HepG2 (cell line): ENCODE measurements at regions not wholly inside any gene's neighbourhood (a gene's known extent, or its start where the extent isn't known, plus 50 kb on each side); places are given as distances from the start of the nearest gene placed in this dataset.

ENCODE experiments used
- CEBPG ChIP-seq: IDR thresholded peaks from 2 replicates; pipeline ENCODE4 v1.6.1; 2016
- CTCF ChIP-seq: sonication (generic); formaldehyde crosslinking; IDR thresholded peaks from 2 replicates; pipeline ENCODE4 v1.5.0; 2020; ENCODE audit warnings: mild to moderate bottlenecking, missing genetic modification reagents, moderate library complexity
- FLYWCH1 ChIP-seq: sonication (generic); formaldehyde crosslinking; IDR thresholded peaks from 2 replicates; pipeline ENCODE4 v1.8.1; 2023; ENCODE audit warnings: mild to moderate bottlenecking, missing genetic modification reagents
- GMEB1 ChIP-seq: sonication (generic); formaldehyde crosslinking; IDR thresholded peaks from 2 replicates; pipeline ENCODE4 v1.5.1; 2020; ENCODE audit warnings: missing genetic modification reagents, mild to moderate bottlenecking, borderline replicate concordance
- MTA1 ChIP-seq: sonication (generic); formaldehyde crosslinking; IDR thresholded peaks from 2 replicates; pipeline ENCODE4 v1.4.0; 2020; ENCODE audit warnings: missing genetic modification reagents, mild to moderate bottlenecking, borderline replicate concordance
- POLR2AphosphoS5 ChIP-seq: IDR thresholded peaks from 2 replicates; pipeline ENCODE4 v1.6.1; 2012; ENCODE audit warnings: low read depth, low read length
- RAD21 ChIP-seq: fragments of 450-650 bp; formaldehyde crosslinking; IDR thresholded peaks from 2 replicates; pipeline ENCODE4 v1.5.0; 2020; ENCODE audit warnings: mild to moderate bottlenecking
- SP2 ChIP-seq: sonication (generic); formaldehyde crosslinking; IDR thresholded peaks from 2 replicates; pipeline ENCODE4 v1.5.1; 2020; ENCODE audit warnings: mild to moderate bottlenecking, missing genetic modification reagents
- SRSF1 ChIP-seq: fragments of 200-400 bp; formaldehyde crosslinking; optimal IDR thresholded peaks from 2 replicates; pipeline ENCODE3; 2017; ENCODE audit warnings: mild to moderate bottlenecking, low read depth, low read length, moderate library complexity
- ZZZ3 ChIP-seq: sonication (generic); formaldehyde crosslinking; IDR thresholded peaks from 2 replicates; pipeline ENCODE4 v1.4.0; 2020; ENCODE audit warnings: missing genetic modification reagents, mild to moderate bottlenecking, borderline replicate concordance
- TF ChIP-seq, protein P1 (sequence below): IDR thresholded peaks from 2 replicates; pipeline ENCODE4 v1.6.1; 2012; ENCODE audit warnings: low read depth, low read length, improper control_type of control experiment

DNA sequence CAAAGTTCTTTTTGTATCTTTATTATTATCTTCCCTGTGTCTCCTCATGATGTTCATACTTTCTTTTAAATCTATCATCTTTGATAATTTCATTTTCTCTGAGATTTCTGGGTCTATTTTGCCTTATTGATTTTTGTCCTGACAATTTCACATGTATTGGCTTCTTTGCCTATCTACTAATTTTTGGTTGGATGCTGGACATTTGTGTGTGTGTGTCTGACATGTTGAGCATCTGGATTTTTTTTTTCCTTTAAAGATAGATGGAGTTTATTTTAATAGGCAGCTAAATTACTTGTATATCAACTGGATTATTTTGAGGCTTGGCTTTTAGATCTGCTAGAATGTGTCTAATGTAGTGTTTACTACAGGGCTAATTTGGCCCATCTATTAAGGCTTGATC, 178.0 kb upstream of the MOCS2 start:
- TF ChIP-seq CTCF (CRISPR knock-in tag) = no peak
- no peak for TF ChIP-seq ZZZ3 (CRISPR knock-in tag)
- TF ChIP-seq GMEB1 (CRISPR knock-in tag) = no peak
- TF ChIP-seq, protein P1, sequence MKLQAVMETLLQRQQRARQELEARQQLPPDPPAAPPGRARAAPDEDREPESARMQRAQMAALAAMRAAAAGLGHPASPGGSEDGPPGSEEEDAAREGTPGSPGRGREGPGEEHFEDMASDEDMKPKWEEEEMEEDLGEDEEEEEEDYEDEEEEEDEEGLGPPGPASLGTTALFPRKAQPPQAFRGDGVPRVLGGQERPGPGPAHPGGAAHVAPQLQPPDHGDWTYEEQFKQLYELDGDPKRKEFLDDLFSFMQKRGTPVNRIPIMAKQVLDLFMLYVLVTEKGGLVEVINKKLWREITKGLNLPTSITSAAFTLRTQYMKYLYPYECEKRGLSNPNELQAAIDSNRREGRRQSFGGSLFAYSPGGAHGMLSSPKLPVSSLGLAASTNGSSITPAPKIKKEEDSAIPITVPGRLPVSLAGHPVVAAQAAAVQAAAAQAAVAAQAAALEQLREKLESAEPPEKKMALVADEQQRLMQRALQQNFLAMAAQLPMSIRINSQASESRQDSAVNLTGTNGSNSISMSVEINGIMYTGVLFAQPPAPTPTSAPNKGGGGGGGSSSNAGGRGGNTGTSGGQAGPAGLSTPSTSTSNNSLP = no peak
- no peak for TF ChIP-seq POLR2AphosphoS5
- no peak for TF ChIP-seq FLYWCH1
- no peak for TF ChIP-seq RAD21 (CRISPR knock-in tag)
- TF ChIP-seq CEBPG (CRISPR knock-in tag) = no peak
- TF ChIP-seq MTA1 = no peak
- no peak for TF ChIP-seq SRSF1
- TF ChIP-seq SP2 (CRISPR knock-in tag) = no peak
